Activated CD8-positive, alpha-beta memory T cell treated with anti-CD3 and anti-CD28 coated beads for 48 hours (primary cell): ENCODE measurements at regions not wholly inside any gene's neighbourhood (a gene's known extent, or its start where the extent isn't known, plus 50 kb on each side); places are given as distances from the start of the nearest gene placed in this dataset.

Experiments
- DNase-seq, 3 experiments: peaks; one replicate each; pipeline ENCODE4 v3.0.0-alpha.2; 2020; ENCODE audit warnings: low read depth in 2 of 3, low spot score in 2 of 3

- no peak for DNase-seq
Observed at GRCh38 chr18:25814841-25815458, 275.5 kb downstream of the SS18 start.

GRCh38 chr18:25813110-25813509, 277.3 kb downstream of the SS18 start:
- DNase-seq: no peak

GRCh38 chr18:25810736-25811135, 279.7 kb downstream of the SS18 start:
- DNase-seq: no peak

GRCh38 chr18:25805939-25806338, 284.5 kb downstream of the SS18 start:
- no peak for DNase-seq

- DNase-seq: no peak
Observed at GRCh38 chr18:25805323-25805722, 285.1 kb downstream of the SS18 start.

GRCh38 chr18:25799231-25799630, 291.2 kb downstream of the SS18 start:
- no peak for DNase-seq

- DNase-seq: no peak
Observed at GRCh38 chr18:25798046-25798445, 292.4 kb downstream of the SS18 start.

GRCh38 chr18:25795213-25795612, 295.2 kb downstream of the SS18 start:
- no peak for DNase-seq

- DNase-seq: no peak
Observed at GRCh38 chr18:25787276-25787675, 303.1 kb downstream of the SS18 start.

- DNase-seq: no peak
Observed at GRCh38 chr18:25786758-25787157, 303.7 kb downstream of the SS18 start.

GRCh38 chr18:25780105-25780504, 310.3 kb downstream of the SS18 start:
- DNase-seq: no peak

GRCh38 chr18:25771796-25772195, 318.6 kb downstream of the SS18 start:
- DNase-seq: no peak

GRCh38 chr18:25764777-25765176, 325.6 kb downstream of the SS18 start:
- DNase-seq: no peak

- DNase-seq: no peak
Observed at GRCh38 chr18:25759111-25759510, 331.3 kb downstream of the SS18 start.

GRCh38 chr18:25743646-25744151, 346.7 kb downstream of the SS18 start:
- no peak for DNase-seq

- DNase-seq: no peak
Observed at GRCh38 chr18:25739376-25739775, 351.0 kb downstream of the SS18 start.

- no peak for DNase-seq
Observed at GRCh38 chr18:25737710-25738311, 352.6 kb downstream of the SS18 start.

- no peak for DNase-seq
Observed at GRCh38 chr18:25736516-25736915, 353.9 kb downstream of the SS18 start.

GRCh38 chr18:25735459-25735858, 355.0 kb downstream of the SS18 start:
- DNase-seq: no peak

GRCh38 chr18:25734336-25734735, 356.1 kb downstream of the SS18 start:
- no peak for DNase-seq

GRCh38 chr18:25732862-25733261, 357.6 kb downstream of the SS18 start:
- no peak for DNase-seq

GRCh38 chr18:25729072-25729471, 361.3 kb downstream of the SS18 start:
- DNase-seq: no peak
